Kidney epithelial cell (primary cell): ENCODE measurements at regions not wholly inside any gene's neighbourhood (a gene's known extent, or its start where the extent isn't known, plus 50 kb on each side); places are given as distances from the start of the nearest gene placed in this dataset.

Experiments used
- DNase-seq: peaks from one replicate; pipeline ENCODE4 v3.0.0-alpha.2; 2010; ENCODE audit warnings: low read depth
- H3K27me3 ChIP-seq: 2 replicates; pipeline ENCODE4 v1.6.0; 2011; ENCODE audit warnings: low read length; ENCODE audit not compliant: control insufficient read depth, insufficient read depth
- H3K36me3 ChIP-seq: 2 replicates; pipeline ENCODE4 v1.5.1; 2011; ENCODE audit warnings: low read length; ENCODE audit not compliant: control insufficient read depth, insufficient read depth
- H3K4me3 ChIP-seq: 2 replicates; pipeline ENCODE4 v1.5.1; 2011; ENCODE audit warnings: low read depth, mild to moderate bottlenecking, control low read depth, low read length
- TF ChIP-seq, protein P1 (sequence below): IDR thresholded peaks from 2 replicates; pipeline ENCODE4 v1.5.1; 2011; ENCODE audit warnings: mild to moderate bottlenecking, moderate library complexity, low read length, control low read depth, inconsistent platforms; ENCODE audit not compliant: insufficient read depth, poor library complexity, severe bottlenecking

DNA sequence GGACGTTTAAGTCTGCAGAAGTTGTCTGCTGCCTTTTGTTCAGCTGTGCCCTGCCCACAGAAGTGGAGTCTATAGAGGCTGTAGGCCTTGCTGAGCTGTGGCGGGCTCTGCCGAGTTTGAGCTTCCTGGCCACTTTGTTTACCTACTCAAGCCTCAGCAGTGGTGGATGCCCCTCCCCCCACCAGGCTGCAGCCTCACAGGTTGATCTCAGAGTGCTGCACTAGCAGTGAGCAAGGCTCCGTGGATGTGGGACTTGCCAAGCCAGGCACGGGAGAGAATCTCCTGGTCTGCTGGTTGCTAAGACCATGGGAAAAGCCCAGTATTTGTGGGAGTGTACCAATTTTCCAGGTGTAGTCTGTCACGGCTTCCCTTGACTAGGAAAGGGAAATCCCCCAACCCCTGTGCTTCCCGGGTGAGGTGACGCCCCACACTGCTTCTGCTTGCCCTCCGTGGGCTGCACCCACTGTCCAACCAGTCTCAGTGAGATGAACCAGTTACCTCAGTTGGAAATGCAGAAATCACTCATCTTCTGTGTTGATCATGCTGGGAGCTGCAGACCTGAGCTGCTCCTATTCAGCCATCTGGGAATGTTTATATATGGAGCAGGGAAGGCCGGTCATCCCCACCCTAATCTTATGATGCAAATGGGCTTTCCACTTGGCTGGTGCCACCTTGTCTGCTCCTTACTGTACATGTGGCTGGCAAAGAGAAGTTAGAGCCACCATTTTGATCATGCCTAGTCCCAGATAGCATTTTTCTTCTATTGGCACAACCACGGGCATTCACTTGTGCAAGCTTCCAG lies 156.9 kb upstream of the ITGA6 start:
- TF ChIP-seq, protein P1, sequence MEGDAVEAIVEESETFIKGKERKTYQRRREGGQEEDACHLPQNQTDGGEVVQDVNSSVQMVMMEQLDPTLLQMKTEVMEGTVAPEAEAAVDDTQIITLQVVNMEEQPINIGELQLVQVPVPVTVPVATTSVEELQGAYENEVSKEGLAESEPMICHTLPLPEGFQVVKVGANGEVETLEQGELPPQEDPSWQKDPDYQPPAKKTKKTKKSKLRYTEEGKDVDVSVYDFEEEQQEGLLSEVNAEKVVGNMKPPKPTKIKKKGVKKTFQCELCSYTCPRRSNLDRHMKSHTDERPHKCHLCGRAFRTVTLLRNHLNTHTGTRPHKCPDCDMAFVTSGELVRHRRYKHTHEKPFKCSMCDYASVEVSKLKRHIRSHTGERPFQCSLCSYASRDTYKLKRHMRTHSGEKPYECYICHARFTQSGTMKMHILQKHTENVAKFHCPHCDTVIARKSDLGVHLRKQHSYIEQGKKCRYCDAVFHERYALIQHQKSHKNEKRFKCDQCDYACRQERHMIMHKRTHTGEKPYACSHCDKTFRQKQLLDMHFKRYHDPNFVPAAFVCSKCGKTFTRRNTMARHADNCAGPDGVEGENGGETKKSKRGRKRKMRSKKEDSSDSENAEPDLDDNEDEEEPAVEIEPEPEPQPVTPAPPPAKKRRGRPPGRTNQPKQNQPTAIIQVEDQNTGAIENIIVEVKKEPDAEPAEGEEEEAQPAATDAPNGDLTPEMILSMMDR: no peak
- H3K4me3 ChIP-seq: no peak overlapping the region
- no peak for DNase-seq
- no peaks in the 10 kb centered on the region for H3K36me3 ChIP-seq
- no peaks in the 10 kb centered on the region for H3K27me3 ChIP-seq

DNA sequence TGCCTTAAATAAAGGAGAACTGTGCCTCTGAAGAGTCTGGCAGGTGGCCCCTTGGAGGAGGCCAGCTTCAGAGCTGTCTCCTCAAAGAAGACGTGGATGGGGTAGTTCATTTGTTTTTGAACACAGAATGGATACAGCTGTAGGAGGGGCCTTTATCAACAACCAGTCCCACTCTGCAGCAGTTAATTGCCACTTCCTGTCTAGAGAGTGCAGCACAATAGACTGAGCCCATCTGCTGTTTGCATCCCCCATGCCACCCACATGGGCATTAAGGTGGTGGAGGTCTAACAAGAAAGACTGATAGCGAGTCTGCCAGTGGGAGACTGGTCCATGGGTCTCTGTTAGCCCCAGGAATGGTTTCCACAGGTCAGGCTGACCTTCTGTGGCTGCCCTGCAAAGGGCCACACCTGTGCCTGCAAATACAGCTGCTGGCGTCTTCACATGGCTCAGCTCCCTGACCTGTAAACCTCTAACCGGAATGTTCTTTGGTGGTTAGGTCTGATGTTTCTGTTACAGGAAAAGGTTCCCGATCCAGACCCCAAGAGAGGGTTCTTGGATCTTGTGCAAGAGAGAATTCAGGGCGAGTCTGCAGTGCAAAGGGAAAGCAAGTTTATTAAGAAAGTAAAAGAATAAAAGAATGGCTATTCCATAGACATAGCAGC lies 153.3 kb upstream of the ITGA6 start:
- H3K36me3 ChIP-seq: no peaks in the 10 kb centered on the region
- TF ChIP-seq, protein P1: no peak
- DNase-seq: no peak
- no peak overlapping the region for H3K4me3 ChIP-seq
- no peaks in the 10 kb centered on the region for H3K27me3 ChIP-seq

DNA sequence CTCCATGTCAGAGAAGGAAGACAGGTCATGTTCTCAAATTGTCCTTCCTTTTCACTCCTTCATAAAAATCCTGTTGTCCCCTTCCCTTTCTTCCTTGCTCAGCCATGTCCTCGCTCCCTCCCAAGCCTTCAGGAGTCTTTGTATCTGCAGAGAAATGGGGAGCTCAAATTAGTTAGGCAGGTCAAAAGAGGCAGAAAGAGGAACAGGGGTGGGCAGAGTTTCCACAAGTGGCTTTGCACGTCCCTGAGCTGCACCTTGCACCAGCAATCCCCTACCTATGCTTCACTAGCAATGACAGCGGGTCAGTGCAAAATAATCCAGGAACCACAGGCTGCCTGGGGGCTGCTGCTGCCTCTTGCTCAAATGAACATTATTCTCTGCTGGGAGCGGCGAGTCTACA lies 152.1 kb upstream of the ITGA6 start:
- TF ChIP-seq, protein P1: no peak
- no peaks in the 10 kb centered on the region for H3K36me3 ChIP-seq
- no peak for DNase-seq

DNA sequence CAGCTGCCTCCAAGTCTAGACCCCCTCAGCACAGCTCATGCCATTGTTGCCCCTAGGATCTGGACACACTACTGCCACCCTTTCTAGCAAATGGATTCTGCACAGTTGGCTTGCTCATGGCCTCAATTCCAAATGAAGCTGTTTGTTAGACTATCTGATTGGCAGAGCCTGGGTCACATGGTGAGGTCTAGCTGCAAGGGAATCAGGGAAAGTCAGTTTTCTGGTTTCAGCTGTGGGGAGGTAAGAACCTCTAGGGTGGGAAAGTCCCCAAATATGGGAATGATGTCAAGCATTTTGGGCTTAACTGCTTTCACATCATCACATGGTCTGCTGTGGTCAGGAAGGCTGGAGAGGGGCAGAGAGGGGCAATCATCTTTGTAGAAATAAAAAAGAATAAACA lies 150.4 kb upstream of the ITGA6 start:
- no peak overlapping the region for H3K4me3 ChIP-seq
- H3K36me3 ChIP-seq: no peaks in the 10 kb centered on the region
- H3K27me3 ChIP-seq: no peaks in the 10 kb centered on the region
- DNase-seq: no peak
- TF ChIP-seq, protein P1: no peak

More for the DNA sequence above, 152.1 kb upstream of the ITGA6 start:
- no peak overlapping the region for H3K4me3 ChIP-seq
- no peaks in the 10 kb centered on the region for H3K27me3 ChIP-seq

DNA sequence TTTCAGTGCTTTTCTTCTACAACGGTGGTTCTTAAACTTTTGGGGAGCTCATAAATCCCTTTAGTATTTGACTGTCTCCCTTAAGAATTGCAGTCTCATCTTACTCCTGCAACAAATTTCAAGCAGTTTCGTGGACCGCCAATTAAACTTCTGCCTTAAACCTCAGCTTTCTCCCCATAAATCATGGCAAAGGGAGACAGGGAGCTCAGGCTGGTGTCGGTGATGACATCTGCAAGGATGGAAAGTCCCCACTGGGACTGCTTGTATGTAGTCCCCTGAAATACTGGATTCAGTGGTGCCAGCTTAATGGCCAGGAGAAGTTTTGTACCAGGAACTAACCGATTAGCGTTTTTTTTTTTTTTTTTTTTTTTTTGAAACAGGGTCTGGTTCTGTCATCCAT lies 148.7 kb upstream of the ITGA6 start:
- no peak for DNase-seq
- Histone ChIP-seq H3K36me3 (no peaks in the 10 kb centered on the region), H3K4me3 (no peak overlapping the region), H3K27me3 (no peaks in the 10 kb centered on the region)
- TF ChIP-seq, protein P1: no peak
